HCT116 (cell line): ENCODE measurements at regions not wholly inside any gene's neighbourhood (a gene's known extent, or its start where the extent isn't known, plus 50 kb on each side); places are given as distances from the start of the nearest gene placed in this dataset.

ENCODE experiments used
- ATAC-seq: fragments of 200-7000 bp; cut with Tn5 transposase; 2 replicates; pipeline ENCODE4 v1.9.1; 2020; ENCODE audit warnings: mild to moderate bottlenecking, moderate library complexity
- BruUV-seq: library from RNA; stranded (reverse); fragments of 400-500 nt; replicated peaks from 2 replicates; lab custom pipeline; 2021; lab: Mats Ljungman, UMichigan
- CTCF ChIA-PET: fragments of 300-600 bp; sonication (Branson Sonifier 250); formaldehyde crosslinking; loops from one replicate; lab custom pipeline; 2021; ENCODE audit warnings: antibody characterized with exemption; lab: Charles Lee
- POLR2A ChIA-PET: fragments of 300-600, 350-600 bp; sonication (Branson Sonifier 250); formaldehyde crosslinking; loops from one replicate; lab custom pipeline; 2021; ENCODE audit warnings: antibody characterized with exemption; lab: Charles Lee
- RAD21 ChIA-PET, 2 experiments: fragments of 300-600 bp; sonication (Branson Sonifier 250); formaldehyde crosslinking; loops; one replicate each; lab custom pipeline; 2023; ENCODE audit warnings: low total read pairs in 2 of 2; ENCODE audit not compliant: uncharacterized antibody in 2 of 2, unreplicated experiment in 2 of 2, low non-redundant PET in 1 of 2; lab: Charles Lee
- DNase-seq: peaks from one replicate; pipeline ENCODE4 v3.0.0-alpha.2; 2010; ENCODE audit warnings: low read depth, low spot score
- H2AFZ ChIP-seq: fragments of 200-600 bp; shearing (Covaris generic), sonication (generic); 2 replicates; pipeline ENCODE4 v1.6.1; 2017; ENCODE audit warnings: low read depth, mixed run types, mixed read lengths, antibody characterized with exemption, low read length; ENCODE audit not compliant: poor library complexity, severe bottlenecking
- H3K27ac ChIP-seq: 2 replicates; pipeline ENCODE4 v1.5.1; 2012; ENCODE audit warnings: low read depth, low read length
- H3K27me3 ChIP-seq: fragments of 200-600 bp; sonication (generic); 2 replicates; pipeline ENCODE4 v1.6.1; 2016; ENCODE audit warnings: mixed run types, low read length, mixed read lengths; ENCODE audit not compliant: insufficient read depth
- H3K36me3 ChIP-seq, 2 experiments: fragments of 200-500 bp in 1 of 2; fragments of 200-600 bp in 1 of 2; sonication (Bioruptor generic) in 1 of 2; sonication (generic) in 1 of 2; 2 replicates each; pipeline versions ENCODE4 v1.5.1 to v1.6.1; 2014 to 2016; ENCODE audit warnings: low read length in 2 of 2, inconsistent platforms in 1 of 2, mixed read lengths in 1 of 2, mixed run types in 1 of 2; ENCODE audit not compliant: insufficient read depth in 2 of 2, control insufficient read depth in 1 of 2
- H3K4me1 ChIP-seq, 2 experiments: fragments of 200-600 bp in 1 of 2; sonication (generic) in 1 of 2; 2 replicates each; pipeline versions ENCODE4 v1.5.1 to v1.6.1; 2012 to 2017; ENCODE audit warnings: low read length in 2 of 2, inconsistent platforms in 1 of 2, mild to moderate bottlenecking in 1 of 2, mixed read lengths in 1 of 2, mixed run types in 1 of 2, moderate library complexity in 1 of 2; ENCODE audit not compliant: insufficient read depth in 2 of 2, control insufficient read depth in 1 of 2
- H3K4me2 ChIP-seq: fragments of 200-600 bp; sonication (generic); 2 replicates; pipeline ENCODE4 v1.6.1; 2017; ENCODE audit warnings: mixed run types, low read length, mixed read lengths
- H3K4me3 ChIP-seq, 2 experiments: fragments of 200-600 bp in 1 of 2; sonication (generic) in 1 of 2; replicated peaks in 1 of 2; 2 replicates each; pipeline ENCODE4 v1.5.1; 2011 to 2016; ENCODE audit warnings: low read length in 2 of 2, control low read depth in 1 of 2, low read depth in 1 of 2, mild to moderate bottlenecking in 1 of 2, mixed read lengths in 1 of 2, mixed run types in 1 of 2
- H3K79me2 ChIP-seq: fragments of 200-600 bp; sonication (generic); 2 replicates; pipeline ENCODE4 v1.6.1; 2017; ENCODE audit warnings: mild to moderate bottlenecking, mixed run types, low read length, moderate library complexity, mixed read lengths; ENCODE audit not compliant: insufficient read depth
- H3K9ac ChIP-seq: fragments of 200-600 bp; sonication (generic); 2 replicates; pipeline ENCODE4 v1.6.1; 2016; ENCODE audit warnings: low read length, mixed read lengths
- H3K9me2 ChIP-seq: fragments of 200-600 bp; sonication (generic), shearing (Covaris generic); 2 replicates; pipeline ENCODE4 v1.6.1; 2017; ENCODE audit warnings: mixed run types, mild to moderate bottlenecking, moderate library complexity; ENCODE audit not compliant: insufficient read depth
- H3K9me3 ChIP-seq, 2 experiments: fragments of 200-500 bp in 1 of 2; fragments of 200-600 bp in 1 of 2; sonication (Bioruptor generic) in 1 of 2; sonication (generic) in 1 of 2; 2 replicates each; pipeline ENCODE4 v1.6.1; 2014 to 2017; ENCODE audit warnings: low read length in 2 of 2, mixed read lengths in 2 of 2, inconsistent platforms in 1 of 2, low read depth in 1 of 2, mild to moderate bottlenecking in 1 of 2, mixed run types in 1 of 2, moderate library complexity in 1 of 2; ENCODE audit not compliant: control insufficient read depth in 1 of 2, insufficient read depth in 1 of 2
- H4K20me1 ChIP-seq: fragments of 200-600 bp; sonication (generic), shearing (Covaris generic); 2 replicates; pipeline ENCODE4 v1.6.1; 2017; ENCODE audit warnings: mixed run types, mild to moderate bottlenecking, moderate library complexity; ENCODE audit not compliant: insufficient read depth
- ATF3 ChIP-seq: IDR thresholded peaks from 2 replicates; pipeline ENCODE4 v1.6.1; 2012
- CBX3 ChIP-seq: IDR thresholded peaks from 2 replicates; pipeline ENCODE4 v1.6.1; 2012; ENCODE audit warnings: low read depth
- CEBPB ChIP-seq: IDR thresholded peaks from 2 replicates; pipeline ENCODE4 v1.6.1; 2012; ENCODE audit warnings: low read depth
- CTCF ChIP-seq, 3 experiments: fragments of 200-600 bp in 1 of 3; sonication (generic) in 1 of 3; IDR thresholded peaks in 2 of 3; conservative IDR thresholded peaks in 1 of 3; 2 replicates each; pipeline ENCODE4 v1.5.1; 2012 to 2017; ENCODE audit warnings: low read depth in 2 of 3, low read length in 2 of 3, antibody characterized with exemption in 1 of 3, borderline replicate concordance in 1 of 3, control low read depth in 1 of 3, mild to moderate bottlenecking in 1 of 3, mixed read lengths in 1 of 3, mixed run types in 1 of 3, moderate library complexity in 1 of 3; ENCODE audit not compliant: insufficient read depth in 1 of 3
- FOSL1 ChIP-seq: IDR thresholded peaks from 2 replicates; pipeline ENCODE4 v1.6.1; 2012; ENCODE audit warnings: low read depth
- POLR2AphosphoS5 ChIP-seq: IDR thresholded peaks from 2 replicates; pipeline ENCODE4 v1.6.1; 2011; ENCODE audit warnings: mild to moderate bottlenecking, low read depth, low read length, moderate library complexity
- RAD21 ChIP-seq: IDR thresholded peaks from 2 replicates; pipeline ENCODE4 v1.6.1; 2012; ENCODE audit warnings: low read depth, mild to moderate bottlenecking
- TCF7L2 ChIP-seq: IDR thresholded peaks from 2 replicates; pipeline ENCODE4 v1.7.0; 2011; ENCODE audit warnings: borderline replicate concordance, inconsistent platforms; ENCODE audit not compliant: insufficient read depth, insufficient read length; ENCODE audit errors: extremely low read depth
- YY1 ChIP-seq: IDR thresholded peaks from 2 replicates; pipeline ENCODE4 v1.6.1; 2011; ENCODE audit warnings: low read length, low read depth, moderate library complexity, mild to moderate bottlenecking; ENCODE audit not compliant: insufficient replicate concordance; ENCODE audit errors: extremely low read depth
- ZNF274 ChIP-seq: fragments of 200-500 bp; sonication (Bioruptor generic); IDR thresholded peaks from 2 replicates; pipeline ENCODE4 v1.6.1; 2014; ENCODE audit warnings: mild to moderate bottlenecking, low read depth, low read length, inconsistent platforms
- intact Hi-C: fragments of 100-400 bp; cut with micrococcal nuclease; formaldehyde crosslinking; loops from 2 replicates; pipeline ENCODE4 v1.10.0; 2022

- H3K27ac ChIP-seq = no peak overlapping the region
- no peaks in the 10 kb centered on the region for H3K9me2 ChIP-seq
- no peak overlapping the region for H2AFZ ChIP-seq
- H3K9me3 ChIP-seq = no peaks in the 10 kb centered on the region
- H3K9ac ChIP-seq = no peak overlapping the region
- H3K4me3 ChIP-seq = no peak overlapping the region
- POLR2A ChIA-PET = no interaction called here
- H3K79me2 ChIP-seq = no peaks in the 10 kb centered on the region
- BruUV-seq = no TSS peak
- H3K36me3 ChIP-seq = no peaks in the 10 kb centered on the region
- no peak overlapping the region for H3K4me2 ChIP-seq
- no peaks in the 10 kb centered on the region for H4K20me1 ChIP-seq
- intact Hi-C loops = no loop called here
- peaks cover 0 to 5% of the 10 kb centered on the region in 2 experiments; a peak in 1 of 4 replicates for H3K4me1 ChIP-seq
- CTCF ChIA-PET = interaction anchor here (1.3 kb wide), 1 partner anchor 17 kb away, joined by 3 read pairs; no protein-coding TSS in a partner anchor
- TF ChIP-seq POLR2AphosphoS5 = no peak
- no peak for TF ChIP-seq YY1
- TF ChIP-seq TCF7L2 = no peak
- no peak for TF ChIP-seq FOSL1
- TF ChIP-seq CEBPB = no peak
- TF ChIP-seq ZNF274 = no peak
- TF ChIP-seq CTCF (IDR thresholded peaks at IDR 0.05 in 2 of 3, conservative IDR thresholded peaks at IDR 0.05 in 1 of 3; ENCODE audit: borderline replicate concordance in 1 of 3, insufficient read depth in 1 of 3, low read depth in 2 of 3, low read length in 2 of 3) = no peak
- TF ChIP-seq CBX3 = no peak
- no peak for TF ChIP-seq ATF3
- TF ChIP-seq RAD21 = no peak
- RAD21 ChIA-PET = no interaction called here
- no peak for DNase-seq
- H3K27me3 ChIP-seq = no peaks in the 10 kb centered on the region
- ATAC-seq = no peak
These were observed 176.2 kb upstream of the RBPJ start for GRCh38 chr4:26144526-26145155.
